ENCODE measurements at regions not wholly inside any gene's neighbourhood (a gene's known extent, or its start where the extent isn't known, plus 50 kb on each side); places are given as distances from the start of the nearest gene placed in this dataset.

DNA sequence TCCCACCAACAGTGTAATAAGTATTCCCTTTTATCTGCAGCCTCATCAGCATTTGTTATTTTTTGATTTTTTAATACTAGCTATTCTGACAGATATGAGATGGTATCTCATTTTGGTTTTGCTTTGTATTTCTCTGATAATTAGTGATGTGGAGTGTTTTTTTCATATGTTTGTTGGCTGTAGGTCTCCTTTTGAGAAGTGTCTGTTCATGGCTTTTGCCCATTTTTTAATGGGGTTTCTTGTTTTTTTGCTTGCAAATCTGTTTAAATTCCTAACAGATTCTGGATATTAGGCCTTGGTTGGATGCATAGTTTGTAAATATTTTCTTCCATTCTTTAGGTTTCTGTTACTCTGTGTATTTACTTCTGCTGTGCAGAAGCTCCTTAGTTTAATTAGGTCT is 445.4 kb upstream of the DAB2 start:
- TF ChIP-seq EZH2 (IDR thresholded peaks at IDR 0.05; ENCODE audit: low read length, unreplicated experiment) (no peak), CTCF (conservative IDR thresholded peaks at IDR 0.05; ENCODE audit: low read depth, low read length) (no peak)
